ENCODE measurements at regions not wholly inside any gene's neighbourhood (a gene's known extent, or its start where the extent isn't known, plus 50 kb on each side); places are given as distances from the start of the nearest gene placed in this dataset.

- DNase-seq (ENCODE audit: low read depth in 2 of 2, low spot score in 1 of 2) = no peak
Observed at GRCh38 chr5:87101321-87101720, 166.4 kb upstream of the RASA1 start.

- DNase-seq (ENCODE audit: low read depth in 2 of 2, low spot score in 1 of 2) = no peak
Observed at GRCh38 chr5:87102841-87103240, 164.8 kb upstream of the RASA1 start.

DNA sequence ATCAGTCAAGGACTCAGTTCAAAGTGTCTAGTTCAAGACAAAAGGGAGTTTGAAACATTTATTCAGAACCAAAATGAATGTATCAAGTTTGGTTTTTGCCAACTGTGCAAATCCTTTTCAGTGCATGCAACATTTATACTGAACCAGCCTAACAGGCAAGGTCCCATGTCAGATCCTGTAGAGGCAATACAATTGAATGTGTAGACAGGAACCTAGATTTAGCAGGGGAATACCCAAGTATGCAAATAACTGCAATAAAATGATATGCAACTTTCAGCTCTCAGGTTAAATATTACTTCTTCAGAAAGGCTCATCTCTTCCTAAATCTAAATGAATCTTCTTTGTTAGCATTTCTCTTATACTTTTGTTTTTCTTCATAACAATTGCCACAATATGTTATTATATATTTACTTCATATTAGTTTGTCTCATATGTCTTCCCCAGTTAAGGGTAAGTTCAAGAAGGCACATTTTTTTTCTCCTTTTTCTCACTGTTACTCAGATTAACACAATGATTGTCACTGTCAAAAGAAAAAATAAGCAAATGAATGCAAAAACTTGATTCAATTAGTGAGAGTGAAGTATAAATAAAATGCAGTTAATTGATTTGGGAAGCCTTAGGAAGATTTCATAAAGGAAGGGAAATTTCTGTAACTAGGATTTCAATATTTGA is 163.9 kb upstream of the RASA1 start:
- DNase-seq (ENCODE audit: low read depth in 2 of 2, low spot score in 1 of 2) = no peak

- no peak for DNase-seq (ENCODE audit: low read depth in 2 of 2, low spot score in 1 of 2)
Observed at GRCh38 chr5:87105577-87105976, 162.1 kb upstream of the RASA1 start.

GRCh38 chr5:87109746-87110145 is 157.9 kb upstream of the RASA1 start:
- no peak for DNase-seq (ENCODE audit: low read depth in 2 of 2, low spot score in 1 of 2)

DNA sequence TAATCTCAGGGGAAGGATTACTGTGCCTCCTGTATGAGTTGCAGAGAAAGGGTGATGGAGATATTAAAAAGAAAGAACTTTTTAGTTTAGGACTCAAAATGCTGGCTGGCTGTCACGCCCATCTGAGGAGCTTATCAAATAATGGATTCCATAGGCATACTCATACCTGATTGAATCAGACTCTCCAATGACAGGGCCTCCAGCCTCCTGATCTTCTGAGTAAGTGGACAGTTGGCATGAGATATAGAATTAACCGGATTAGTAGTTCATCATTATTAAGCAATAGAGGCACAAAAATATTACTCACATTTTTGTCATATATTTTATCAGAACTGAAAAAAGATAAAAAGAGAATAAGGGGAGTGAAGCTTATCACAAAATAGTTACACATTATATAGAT is 157.0 kb upstream of the RASA1 start:
- DNase-seq (ENCODE audit: low read depth in 2 of 2, low spot score in 1 of 2) = no peak

GRCh38 chr5:87113861-87114260 is 153.8 kb upstream of the RASA1 start:
- DNase-seq (ENCODE audit: low read depth in 2 of 2, low spot score in 1 of 2) = no peak

DNA sequence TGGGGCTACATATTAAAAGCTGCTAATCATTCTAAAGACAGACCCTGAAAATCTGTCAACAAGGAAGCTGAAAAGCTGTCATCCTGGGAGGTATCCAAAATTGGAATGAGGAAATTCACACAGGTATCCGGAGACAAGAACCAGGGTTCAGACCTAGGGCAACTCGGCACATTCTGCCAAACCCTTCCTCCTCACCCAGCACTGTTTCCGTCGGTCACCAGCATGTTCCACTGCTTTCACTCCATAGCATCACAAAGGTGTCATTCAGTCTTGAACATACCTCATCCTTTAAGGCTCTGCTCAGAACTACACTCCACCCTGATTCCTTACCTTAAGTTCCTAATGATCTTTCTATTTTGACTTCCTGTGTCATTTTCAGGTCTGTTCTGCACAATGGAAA is 153.1 kb upstream of the RASA1 start:
- no peak for DNase-seq (ENCODE audit: low read depth in 2 of 2, low spot score in 1 of 2)

DNA sequence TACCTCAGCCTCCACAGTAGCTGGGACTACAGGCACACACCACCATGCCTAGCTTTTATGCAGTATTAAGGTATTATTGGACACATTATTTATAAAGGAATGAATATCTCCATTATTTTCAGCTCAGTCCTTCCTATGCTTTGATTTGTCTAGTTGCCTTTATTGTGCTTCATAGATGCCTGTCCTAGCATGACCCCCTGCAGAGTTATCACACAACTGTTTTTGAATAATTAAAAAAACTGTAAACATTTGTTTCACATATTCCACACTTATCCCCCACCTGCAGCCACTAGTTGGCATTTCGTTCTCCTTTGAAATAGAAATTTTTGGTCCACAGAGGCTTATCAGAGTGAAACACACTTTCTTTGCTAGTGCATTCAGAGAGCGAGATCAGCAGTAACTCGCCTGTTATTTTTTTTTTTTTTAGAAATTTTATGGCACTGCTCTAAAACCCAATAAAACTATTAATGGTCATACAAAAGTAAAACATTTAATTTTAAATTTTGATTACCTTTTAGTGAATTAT is 151.8 kb upstream of the RASA1 start:
- no peak for DNase-seq (ENCODE audit: low read depth in 2 of 2, low spot score in 1 of 2)

DNA sequence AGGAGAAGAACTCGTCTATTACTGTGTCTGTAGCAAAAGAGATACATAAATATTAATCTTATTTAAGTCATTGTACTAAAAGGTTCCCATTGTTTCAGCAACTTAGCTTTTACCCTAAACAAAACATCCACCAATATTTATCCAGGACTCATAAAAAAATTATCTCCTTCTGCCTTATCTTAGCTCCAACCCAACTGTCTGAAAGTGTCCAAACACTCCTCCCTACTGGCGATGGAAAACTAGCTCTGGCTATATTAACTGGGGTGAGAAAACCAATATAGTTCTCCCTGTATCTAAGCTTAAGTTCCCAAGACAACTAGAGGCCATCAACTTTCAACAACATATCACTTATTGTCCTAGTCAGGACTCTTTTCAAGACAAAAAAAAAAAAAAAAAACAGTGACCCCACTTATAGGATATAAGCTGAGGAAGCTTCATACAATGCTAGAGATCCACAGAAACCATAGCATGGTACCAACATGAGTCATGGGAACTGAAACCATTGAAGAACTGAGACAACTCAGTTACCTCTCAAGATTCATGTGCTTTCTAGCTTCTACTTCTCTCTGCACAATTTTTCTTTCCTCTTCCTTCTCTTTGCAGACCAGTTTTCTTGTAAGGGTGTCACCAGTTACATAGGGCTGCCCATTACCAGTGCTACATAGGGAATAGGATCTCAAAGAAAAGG is 150.7 kb upstream of the RASA1 start:
- no peak for DNase-seq (ENCODE audit: low read depth in 2 of 2, low spot score in 1 of 2)

GRCh38 chr5:87119588-87119987 is 148.1 kb upstream of the RASA1 start:
- no peak for DNase-seq (ENCODE audit: low read depth in 2 of 2, low spot score in 1 of 2)

DNA sequence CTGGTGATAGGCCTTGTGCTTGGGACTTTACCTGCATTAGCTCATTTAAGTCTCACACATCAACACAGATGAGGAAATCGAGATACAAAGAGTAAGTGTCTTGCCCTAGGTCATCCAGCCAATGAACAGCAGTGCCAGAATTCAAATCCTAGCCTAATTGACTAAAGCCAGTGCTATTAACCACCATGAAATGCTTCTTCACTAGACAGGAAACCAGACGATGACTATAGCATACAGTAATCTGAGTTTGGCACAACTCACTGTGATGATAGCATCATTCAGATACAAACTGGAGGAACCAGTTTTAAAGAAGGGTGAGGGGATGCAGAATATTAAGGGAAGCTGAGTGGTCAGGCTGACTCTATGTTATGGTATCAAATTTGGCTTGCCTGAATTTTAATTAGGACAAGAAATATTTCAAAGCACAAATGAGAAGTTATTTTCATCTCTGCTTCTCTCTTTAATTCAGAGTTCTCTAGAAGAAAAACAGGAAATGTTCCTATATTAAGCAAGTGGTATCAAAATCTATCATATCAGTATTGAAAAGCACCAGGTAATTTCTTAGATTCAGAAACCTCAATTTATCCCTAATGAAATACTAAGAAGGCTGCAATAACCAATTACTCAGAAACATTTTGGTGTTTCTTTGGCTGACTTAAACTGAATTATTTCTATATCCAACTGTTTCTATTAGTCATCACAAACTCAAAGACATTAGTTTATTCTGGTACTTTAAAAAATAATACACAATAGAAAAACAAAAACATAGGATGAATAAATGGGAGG is 147.0 kb upstream of the RASA1 start:
- DNase-seq (ENCODE audit: low read depth in 2 of 2, low spot score in 1 of 2) = no peak

- peak in 1 of 2 donors; percentile 3 for DNase-seq (ENCODE audit: low read depth in 2 of 2, low spot score in 1 of 2)
Observed at GRCh38 chr5:87121304-87122150, 146.2 kb upstream of the RASA1 start.

DNA sequence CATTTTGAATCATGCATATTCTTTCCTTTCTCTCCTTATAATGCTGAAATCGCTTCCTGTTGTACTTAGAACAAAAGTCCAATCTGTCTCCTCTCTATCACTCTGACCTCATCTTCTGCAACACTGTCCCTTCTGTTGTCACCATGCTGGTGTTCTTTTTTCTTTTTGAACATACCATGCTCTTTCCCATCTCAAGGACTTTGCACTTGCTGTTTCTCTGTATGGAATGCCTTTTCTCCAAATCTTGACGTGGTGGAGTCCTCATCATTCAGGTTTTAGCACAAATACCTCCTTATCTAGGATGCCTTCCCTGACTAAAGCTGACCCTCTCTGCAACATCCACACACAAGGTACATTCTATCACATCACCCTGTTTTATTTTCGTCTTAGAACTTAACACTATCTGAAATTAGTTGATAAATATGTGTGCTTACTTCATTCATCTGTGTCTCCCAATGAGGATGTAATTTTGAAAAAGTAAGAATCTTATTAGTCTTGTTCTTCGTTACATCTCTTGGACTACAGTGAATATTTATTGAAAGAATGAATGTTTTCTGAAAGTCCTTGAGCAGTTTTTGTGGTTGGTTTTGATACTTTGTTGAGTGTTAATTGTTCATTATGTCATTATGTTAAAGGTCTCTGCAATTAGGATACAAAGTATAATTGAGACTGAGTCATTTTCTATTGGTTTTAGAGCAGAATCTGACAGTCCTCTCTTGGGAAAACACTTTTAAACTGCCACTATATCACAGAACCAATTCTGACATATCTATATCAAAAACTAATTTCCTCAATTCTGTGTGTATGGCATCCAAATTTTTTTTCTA is 145.3 kb upstream of the RASA1 start:
- DNase-seq (ENCODE audit: low read depth in 2 of 2, low spot score in 1 of 2) = no peak

DNA sequence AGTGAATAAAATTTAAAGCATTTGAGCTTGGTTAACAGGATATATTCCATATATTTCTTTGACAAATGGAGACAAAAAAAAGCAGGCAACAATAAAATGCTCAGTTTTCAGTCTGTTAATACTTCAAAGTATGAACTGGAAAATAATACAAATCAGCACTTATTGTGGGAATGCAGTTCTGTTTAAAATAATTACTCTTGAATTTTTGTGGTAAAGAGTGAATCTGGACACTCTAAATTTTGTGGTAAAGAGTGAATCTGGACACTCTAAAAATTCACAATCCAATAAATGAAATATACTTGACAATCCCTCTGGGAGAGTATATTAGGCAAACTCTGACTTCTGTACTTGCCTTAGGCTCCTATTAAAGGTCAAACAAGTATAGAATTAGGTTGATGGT is 141.9 kb upstream of the RASA1 start:
- DNase-seq (ENCODE audit: low read depth in 2 of 2, low spot score in 1 of 2) = no peak

DNA sequence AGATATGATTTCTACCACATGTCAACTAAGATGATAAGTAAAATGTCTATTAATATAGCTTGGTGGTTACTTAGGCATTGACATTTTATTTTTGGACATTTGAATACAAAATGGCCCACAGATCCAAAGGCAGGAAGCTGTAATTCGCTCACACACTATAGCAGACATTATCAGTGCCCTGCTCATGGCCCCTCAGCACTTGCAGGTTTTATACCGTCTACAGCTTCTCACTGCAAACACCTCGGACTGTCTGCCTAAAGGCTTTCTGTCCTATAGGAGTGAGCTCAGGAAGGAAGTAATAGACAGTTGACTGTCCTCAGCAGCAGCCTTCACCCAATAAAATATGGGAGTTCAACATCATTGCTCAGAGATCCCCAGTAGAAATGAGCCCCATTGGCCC is 140.8 kb upstream of the RASA1 start:
- DNase-seq (ENCODE audit: low read depth in 2 of 2, low spot score in 1 of 2) = no peak

GRCh38 chr5:87127426-87127825 is 140.3 kb upstream of the RASA1 start:
- DNase-seq (ENCODE audit: low read depth in 2 of 2, low spot score in 1 of 2) = no peak

- no peak for DNase-seq (ENCODE audit: low read depth in 2 of 2, low spot score in 1 of 2)
Observed at GRCh38 chr5:87127956-87128687, 139.6 kb upstream of the RASA1 start.

- DNase-seq (ENCODE audit: low read depth in 2 of 2, low spot score in 1 of 2) = no peak
Observed at GRCh38 chr5:87129046-87129445, 138.6 kb upstream of the RASA1 start.

DNA sequence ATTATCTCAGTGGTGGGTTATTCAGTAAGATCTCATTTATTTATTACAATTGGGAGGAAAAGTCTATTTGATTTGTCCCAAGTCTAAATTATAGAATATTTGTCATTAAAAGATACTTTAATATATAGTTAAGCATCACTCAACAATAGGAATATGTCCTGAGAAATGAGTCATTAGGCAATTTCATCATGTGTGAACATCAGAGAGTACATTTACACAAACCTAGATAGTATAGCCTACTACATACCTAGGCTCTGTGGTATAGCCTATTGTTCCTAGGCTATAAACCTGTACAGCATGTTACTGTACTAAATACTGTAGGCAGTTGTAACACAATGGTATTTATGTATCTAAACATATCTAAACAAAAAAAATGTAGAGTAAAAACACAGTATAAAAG is 135.0 kb upstream of the RASA1 start:
- DNase-seq (ENCODE audit: low read depth in 2 of 2, low spot score in 1 of 2) = no peak
